MG63 (cell line): ENCODE measurements at regions not wholly inside any gene's neighbourhood (a gene's known extent, or its start where the extent isn't known, plus 50 kb on each side); places are given as distances from the start of the nearest gene placed in this dataset.
A peak's percentile ranks its signal among the peaks of the same experiment; 100 is the strongest.

Source experiments
- DNase-seq: peaks from one replicate; pipeline ENCODE4 v3.0.0-alpha.2; 2020
- H3K27me3 ChIP-seq: fragments of 250-450 bp; sonication (Bioruptor Pico); 2 replicates; pipeline ENCODE4 v1.5.1; 2020; ENCODE audit warnings: mild to moderate bottlenecking, moderate library complexity
- H3K36me3 ChIP-seq: fragments of 250-450 bp; sonication (Bioruptor Pico); 2 replicates; pipeline ENCODE4 v1.5.1; 2020; ENCODE audit warnings: mild to moderate bottlenecking, moderate library complexity
- H3K4me3 ChIP-seq: fragments of 250-450 bp; sonication (Bioruptor Pico); 2 replicates; pipeline ENCODE4 v1.5.1; 2020; ENCODE audit warnings: mild to moderate bottlenecking, moderate library complexity
- H3K9me3 ChIP-seq: fragments of 250-450 bp; sonication (Bioruptor Pico); 2 replicates; pipeline ENCODE4 v1.5.1; 2020; ENCODE audit warnings: mild to moderate bottlenecking, moderate library complexity

DNA sequence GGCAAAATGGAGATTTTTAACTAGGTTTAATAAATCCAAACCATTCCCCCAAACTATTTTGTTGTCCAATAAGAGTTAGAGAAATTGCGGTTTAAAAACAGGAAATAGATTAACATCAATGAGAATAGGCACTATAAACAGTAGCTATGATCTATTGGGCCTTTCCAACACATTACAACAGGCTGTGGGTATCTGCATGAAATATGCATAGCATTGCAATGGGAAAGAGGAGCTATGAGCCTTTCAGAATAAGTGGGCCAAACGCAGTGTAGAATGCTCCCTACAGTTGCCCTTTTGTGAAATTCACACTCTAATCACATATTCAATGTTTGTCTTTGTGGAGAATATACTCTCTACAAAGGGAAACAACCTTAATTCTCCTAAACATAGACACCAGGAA, 305.5 kb upstream of the PRMT6 start:
- no peaks in the 10 kb centered on the region for H3K27me3 ChIP-seq
- no peak overlapping the region for H3K4me3 ChIP-seq
- no peak for DNase-seq
- no peaks in the 10 kb centered on the region for H3K9me3 ChIP-seq
- H3K36me3 ChIP-seq, result no peaks in the 10 kb centered on the region

DNA sequence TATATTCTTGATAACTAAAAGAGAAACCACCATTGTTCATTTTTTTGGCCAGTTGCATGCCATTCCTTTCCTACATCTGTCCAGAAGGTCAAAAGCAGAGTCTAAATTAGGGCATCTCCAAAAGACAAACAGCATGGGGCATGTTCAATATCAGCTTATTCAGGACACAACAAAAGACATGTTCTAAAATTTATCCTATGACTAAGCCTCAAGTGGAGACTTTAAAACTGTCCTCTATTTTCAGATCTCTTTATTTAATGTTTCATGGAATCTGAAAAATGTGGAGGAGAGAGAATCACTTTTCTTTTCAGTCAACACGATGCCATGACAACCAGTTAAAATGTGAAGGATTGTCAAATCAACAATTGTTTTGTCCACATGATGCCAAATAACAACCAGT, 303.4 kb upstream of the PRMT6 start:
- Histone ChIP-seq H3K36me3 (no peaks in the 10 kb centered on the region), H3K27me3 (no peaks in the 10 kb centered on the region), H3K9me3 (no peaks in the 10 kb centered on the region), H3K4me3 (no peak overlapping the region)
- no peak for DNase-seq

DNA sequence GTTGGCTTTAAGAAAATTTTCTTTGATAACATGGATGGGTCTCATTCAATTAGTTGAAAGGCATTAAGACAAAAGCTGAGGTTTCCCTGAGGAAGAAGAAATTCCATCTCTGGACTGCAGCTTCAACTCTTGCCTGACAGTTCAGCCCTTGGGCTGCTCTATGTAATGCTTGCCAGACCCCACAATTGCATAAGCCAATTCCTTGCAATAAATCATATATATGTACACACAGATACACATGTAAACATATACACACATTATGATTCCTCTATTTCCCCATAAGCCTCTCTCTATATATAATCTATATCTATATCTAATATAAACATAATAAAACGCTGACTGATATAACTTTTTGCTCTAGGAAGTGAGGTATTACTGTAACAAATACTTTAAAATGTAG, 301.5 kb upstream of the PRMT6 start:
- Histone ChIP-seq H3K27me3 (no peaks in the 10 kb centered on the region), H3K9me3 (no peaks in the 10 kb centered on the region), H3K4me3 (no peak overlapping the region), H3K36me3 (no peaks in the 10 kb centered on the region)
- DNase-seq, result no peak

DNA sequence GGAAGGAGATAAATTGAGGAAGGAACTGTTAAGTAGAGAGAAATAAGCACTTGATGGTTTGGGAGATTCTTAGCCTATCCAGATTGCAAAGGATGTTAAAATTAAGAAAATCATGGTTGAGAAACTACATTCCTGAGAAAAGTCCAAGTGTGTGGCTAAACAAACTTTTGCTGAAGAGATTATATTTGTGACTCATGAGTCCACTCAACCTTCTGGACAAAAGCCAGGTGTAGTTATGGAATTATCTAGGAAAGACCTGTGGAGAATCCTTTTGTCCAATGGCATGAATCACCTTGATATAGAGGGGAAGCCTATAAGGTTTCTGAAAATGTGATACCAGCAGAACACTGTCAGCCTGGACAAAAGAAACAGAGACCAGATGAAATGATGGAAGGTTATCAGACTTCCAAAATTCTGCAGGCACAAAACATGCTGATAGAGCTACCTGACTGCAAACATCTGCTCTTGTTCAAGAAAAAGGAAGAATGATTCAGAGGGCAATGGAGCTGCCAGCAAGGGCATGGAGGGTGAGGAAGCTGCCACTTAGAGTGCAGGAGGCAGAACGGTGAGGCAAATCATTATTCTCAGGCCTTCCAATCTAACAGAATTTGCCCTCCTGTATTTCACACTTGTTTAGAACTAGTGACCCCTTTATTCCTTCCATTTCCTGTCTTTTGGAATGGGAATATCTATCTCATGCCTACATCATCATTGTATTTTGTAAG, 300.6 kb upstream of the PRMT6 start:
- Histone ChIP-seq H3K27me3 (no peaks in the 10 kb centered on the region), H3K9me3 (no peaks in the 10 kb centered on the region), H3K4me3 (no peak overlapping the region), H3K36me3 (no peaks in the 10 kb centered on the region)
- peak; percentile 53 for DNase-seq

DNA sequence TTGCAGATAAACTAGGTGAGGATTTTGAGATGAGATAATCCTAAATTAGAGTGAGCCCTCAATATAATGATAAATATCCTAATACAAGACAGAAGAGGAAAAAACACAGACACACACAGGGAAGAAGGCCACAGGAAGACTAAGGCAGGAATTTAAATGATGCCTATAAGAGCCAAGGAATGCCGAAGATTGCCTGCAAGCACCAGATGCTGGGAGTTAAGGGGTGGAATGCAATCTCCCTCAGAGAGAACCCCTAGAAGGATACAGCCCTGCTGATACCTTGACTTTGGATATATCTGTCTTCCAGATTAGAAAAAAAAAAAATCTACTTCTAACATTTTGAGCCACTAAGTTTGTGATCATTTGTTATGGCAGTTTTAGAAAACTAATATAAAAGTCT, 299.7 kb upstream of the PRMT6 start:
- H3K36me3 ChIP-seq, result no peaks in the 10 kb centered on the region
- no peaks in the 10 kb centered on the region for H3K9me3 ChIP-seq
- no peak for DNase-seq
- no peaks in the 10 kb centered on the region for H3K27me3 ChIP-seq
- H3K4me3 ChIP-seq, result no peak overlapping the region

DNA sequence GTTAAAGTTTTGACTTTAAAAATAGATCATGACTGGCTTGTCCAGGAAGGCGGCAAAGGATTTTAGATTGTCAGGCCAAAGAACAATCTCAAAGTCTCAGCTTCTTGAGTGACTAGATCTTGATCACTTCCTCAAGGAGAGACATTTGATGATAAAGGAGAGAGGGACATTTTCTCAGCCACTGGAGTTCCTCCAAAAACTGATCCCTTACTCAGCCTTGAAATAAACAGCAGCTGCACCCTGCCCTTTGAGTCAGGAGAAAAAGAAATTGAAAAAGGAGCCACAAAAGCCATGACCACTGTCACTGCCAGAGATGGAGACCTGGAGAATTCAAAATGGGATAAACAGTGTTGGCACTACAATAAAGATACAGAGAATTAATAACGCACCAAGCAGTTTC, 288.4 kb upstream of the PRMT6 start:
- H3K36me3 ChIP-seq, result no peaks in the 10 kb centered on the region
- H3K4me3 ChIP-seq, result no peak overlapping the region
- H3K9me3 ChIP-seq, result no peaks in the 10 kb centered on the region
- H3K27me3 ChIP-seq, result no peaks in the 10 kb centered on the region
- peak; percentile 60 for DNase-seq

DNA sequence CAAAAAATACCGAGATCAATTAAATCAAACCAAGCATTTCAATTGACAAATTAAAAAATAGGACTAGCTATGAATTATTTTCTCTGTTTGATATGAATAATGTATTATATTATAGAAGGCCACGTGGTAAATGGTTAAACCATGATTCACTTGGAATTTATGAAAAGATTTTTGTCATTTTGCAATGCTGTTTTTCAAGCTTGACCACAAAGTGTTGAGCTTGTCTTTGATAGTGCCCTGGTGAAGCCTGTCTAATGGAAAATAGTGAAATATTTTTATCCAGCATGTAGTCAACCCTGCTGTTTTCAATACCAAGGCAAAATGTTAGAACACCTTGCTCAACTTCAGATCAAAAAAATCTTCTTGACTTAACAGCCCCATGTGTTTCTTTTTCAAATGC, 288.0 kb upstream of the PRMT6 start:
- Histone ChIP-seq H3K4me3 (no peak overlapping the region), H3K27me3 (no peaks in the 10 kb centered on the region), H3K36me3 (no peaks in the 10 kb centered on the region), H3K9me3 (no peaks in the 10 kb centered on the region)
- DNase-seq, result no peak

DNA sequence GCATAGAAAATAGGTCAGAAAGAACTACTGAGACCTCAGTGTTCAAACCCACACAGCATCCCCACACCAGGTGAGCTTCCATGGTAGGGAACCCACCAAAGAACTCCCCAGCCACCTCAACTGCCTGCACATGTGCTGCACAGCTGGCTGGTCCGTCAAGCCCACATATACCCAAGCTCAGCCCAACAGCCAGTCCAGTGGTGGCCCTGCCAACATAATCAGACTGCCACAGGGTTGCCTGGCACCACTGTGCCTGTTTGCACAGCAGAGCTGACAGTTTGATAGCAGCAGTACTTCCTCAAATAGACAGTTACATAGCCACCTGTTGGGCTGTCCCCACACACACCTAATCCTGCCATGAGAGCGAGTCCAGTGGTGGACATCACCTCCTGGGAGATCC, 283.3 kb upstream of the PRMT6 start:
- peaks cover 13% of the 10 kb centered on the region for H3K9me3 ChIP-seq
- H3K27me3 ChIP-seq, result no peaks in the 10 kb centered on the region
- H3K4me3 ChIP-seq, result no peak overlapping the region
- no peaks in the 10 kb centered on the region for H3K36me3 ChIP-seq
- DNase-seq, result no peak

DNA sequence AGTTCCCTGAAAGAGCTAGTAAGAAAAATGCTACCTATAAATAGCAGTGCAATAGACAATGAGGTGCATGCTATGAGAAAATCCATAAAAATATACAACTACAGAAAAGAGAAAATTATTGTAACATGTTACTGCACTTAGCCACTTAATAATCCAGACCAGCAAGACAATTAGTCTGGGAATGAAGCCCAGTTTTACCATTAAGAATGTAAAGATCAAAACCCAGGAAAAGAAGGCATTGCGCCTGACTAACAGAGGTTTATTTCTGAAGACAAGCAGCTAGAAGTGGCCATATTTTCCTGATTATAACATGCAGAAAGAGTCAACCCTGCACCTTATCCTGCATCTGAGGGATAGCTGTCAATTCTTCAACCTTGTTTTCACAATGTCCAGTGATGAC, 276.4 kb upstream of the PRMT6 start:
- Histone ChIP-seq H3K36me3 (no peaks in the 10 kb centered on the region), H3K4me3 (no peak overlapping the region), H3K9me3 (peaks cover 5% of the 10 kb centered on the region), H3K27me3 (no peaks in the 10 kb centered on the region)
- no peak for DNase-seq

DNA sequence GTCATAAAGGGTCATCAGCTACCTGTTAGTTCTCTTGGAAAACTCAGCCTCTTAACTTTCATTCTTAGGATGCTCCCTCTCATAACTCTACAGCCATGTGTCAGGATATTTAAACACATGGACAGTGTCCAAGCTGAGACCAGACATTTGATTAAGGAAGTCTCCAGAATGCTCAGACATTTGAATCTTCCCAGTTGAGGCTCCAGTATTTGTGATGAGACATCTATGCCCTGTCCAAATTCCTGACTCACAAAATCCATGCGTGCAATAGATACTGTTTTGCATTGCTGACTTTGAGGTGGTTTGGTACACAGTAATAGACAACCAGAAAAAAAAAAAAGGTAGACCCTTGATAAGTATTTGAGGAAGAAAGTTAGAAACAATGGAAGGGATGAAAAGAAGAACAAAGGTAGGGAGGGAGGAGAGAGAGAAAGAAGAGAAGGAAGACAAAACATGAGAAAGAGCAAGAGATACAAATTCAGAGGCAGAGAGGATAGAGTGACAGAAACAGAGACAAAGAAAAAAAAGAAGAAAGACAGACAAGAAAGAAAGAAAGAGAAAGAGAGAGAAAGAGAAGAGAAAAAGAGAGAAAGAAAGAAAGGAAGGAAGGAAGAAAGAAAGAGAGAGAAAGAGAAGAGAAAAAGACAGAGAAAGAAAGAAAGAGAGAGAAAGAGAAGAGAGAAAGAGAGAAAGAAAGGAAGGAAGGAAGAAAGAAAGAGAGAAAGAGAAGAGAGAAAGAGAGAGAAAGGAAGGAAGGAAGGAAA, 275.5 kb upstream of the PRMT6 start:
- peak; percentile 49 for DNase-seq
- Histone ChIP-seq H3K27me3 (no peaks in the 10 kb centered on the region), H3K9me3 (peaks cover 5% of the 10 kb centered on the region), H3K36me3 (no peaks in the 10 kb centered on the region), H3K4me3 (no peak overlapping the region)

DNA sequence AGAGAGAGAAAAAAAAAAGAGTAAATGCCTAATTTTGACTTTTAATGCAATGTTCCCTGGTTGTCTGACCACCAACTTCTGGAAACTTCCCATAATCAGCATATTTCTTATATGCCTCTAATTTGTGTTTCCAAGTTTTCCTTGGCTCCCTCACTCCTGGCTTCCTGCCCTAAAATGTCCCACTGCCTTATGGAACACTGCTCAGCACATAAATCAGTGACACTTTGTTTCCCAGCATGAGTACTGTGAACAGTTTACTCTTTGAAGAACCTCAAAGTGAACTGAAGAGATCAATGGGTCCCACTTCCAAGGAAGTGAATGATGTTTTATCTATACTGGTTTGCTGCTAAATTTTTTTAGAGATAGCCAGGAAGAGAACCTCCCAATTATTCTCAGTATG, 271.3 kb upstream of the PRMT6 start:
- no peaks in the 10 kb centered on the region for H3K27me3 ChIP-seq
- no peak overlapping the region for H3K4me3 ChIP-seq
- no peaks in the 10 kb centered on the region for H3K36me3 ChIP-seq
- no peaks in the 10 kb centered on the region; the same call in 1 of the 2 replicates for H3K9me3 ChIP-seq
- DNase-seq, result peak; percentile 8

DNA sequence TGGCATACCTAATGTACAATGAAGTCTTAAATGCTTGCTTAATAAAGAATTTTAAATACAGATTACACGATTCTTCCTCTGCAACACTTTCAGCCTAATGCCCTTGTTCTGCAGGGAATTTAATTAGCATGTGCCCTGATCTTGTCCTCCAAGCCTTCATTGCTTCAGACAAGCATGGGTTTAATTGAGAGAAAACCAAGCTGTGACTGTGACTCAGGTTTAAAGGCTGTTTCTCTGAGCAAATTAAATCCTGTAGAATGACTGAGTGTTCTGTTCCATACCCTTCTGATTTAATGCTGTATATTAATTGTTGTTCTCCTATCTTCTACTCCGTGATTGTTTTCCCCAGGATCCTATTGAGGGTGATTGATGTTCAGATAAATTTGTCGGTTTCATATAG, 269.0 kb upstream of the PRMT6 start:
- Histone ChIP-seq H3K4me3 (no peak overlapping the region), H3K36me3 (no peaks in the 10 kb centered on the region), H3K9me3 (no peaks in the 10 kb centered on the region), H3K27me3 (no peaks in the 10 kb centered on the region)
- no peak for DNase-seq

DNA sequence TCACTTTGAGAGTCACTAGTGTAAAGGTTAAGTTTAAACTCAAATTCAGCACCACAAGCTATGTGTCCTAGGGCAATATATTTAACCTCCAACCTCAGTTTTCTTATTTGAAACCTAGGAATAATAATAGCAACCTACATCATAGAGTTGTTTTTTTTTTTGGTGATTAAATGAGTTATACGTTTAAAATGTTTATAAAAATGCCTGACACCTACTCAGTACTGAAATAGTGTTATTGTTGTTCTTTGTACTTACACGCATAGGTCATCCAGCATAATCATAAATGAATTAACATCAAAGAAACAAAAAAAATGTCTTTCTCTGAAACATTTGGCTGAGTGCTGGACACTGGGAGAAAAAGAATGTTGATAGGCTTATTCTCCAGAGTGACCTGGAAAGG, 266.8 kb upstream of the PRMT6 start:
- DNase-seq, result no peak
- H3K9me3 ChIP-seq, result no peaks in the 10 kb centered on the region
- H3K36me3 ChIP-seq, result no peaks in the 10 kb centered on the region
- H3K27me3 ChIP-seq, result no peaks in the 10 kb centered on the region
- H3K4me3 ChIP-seq, result no peak overlapping the region

DNA sequence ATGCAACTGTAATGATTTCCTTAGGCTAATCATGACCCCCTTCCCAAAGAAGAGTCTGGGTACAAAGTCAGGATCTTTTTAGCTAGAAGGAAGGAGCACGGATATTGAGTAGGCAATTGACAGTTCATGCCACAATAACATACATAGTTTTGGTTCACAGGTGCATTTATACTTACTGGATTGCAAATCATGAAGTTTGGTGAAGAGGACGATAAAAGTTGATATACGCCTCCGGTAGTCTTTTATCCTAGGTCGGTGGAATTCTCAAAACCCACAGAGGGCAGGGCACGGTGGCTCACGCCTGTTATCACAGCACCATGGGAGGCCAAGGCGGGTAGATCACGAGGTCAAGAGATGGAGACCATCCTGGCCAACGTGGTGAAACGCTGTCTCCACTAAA, 265.4 kb upstream of the PRMT6 start:
- H3K36me3 ChIP-seq, result no peaks in the 10 kb centered on the region
- no peak overlapping the region for H3K4me3 ChIP-seq
- no peaks in the 10 kb centered on the region for H3K27me3 ChIP-seq
- no peak for DNase-seq
- no peaks in the 10 kb centered on the region for H3K9me3 ChIP-seq

DNA sequence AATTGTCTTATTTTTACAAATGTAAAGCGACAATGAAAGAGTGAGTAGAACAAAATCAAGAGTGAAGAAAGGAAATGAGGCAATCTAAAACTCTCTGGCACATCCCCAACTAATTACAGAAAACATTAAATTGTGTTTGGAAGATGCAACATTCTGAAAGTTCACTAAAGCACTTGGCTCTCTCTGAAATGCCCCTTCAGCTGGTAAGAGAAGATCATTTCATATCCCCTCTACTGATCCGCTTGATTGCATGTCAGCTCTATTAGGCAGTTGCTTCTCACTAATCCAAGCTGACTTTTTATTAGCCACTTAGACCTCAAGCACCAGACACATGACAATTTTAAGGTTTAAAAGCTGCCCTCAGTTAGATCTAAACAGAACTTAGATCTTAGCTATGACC, 262.8 kb upstream of the PRMT6 start:
- Histone ChIP-seq H3K36me3 (no peaks in the 10 kb centered on the region), H3K27me3 (no peaks in the 10 kb centered on the region), H3K4me3 (no peak overlapping the region), H3K9me3 (no peaks in the 10 kb centered on the region)
- DNase-seq, result no peak

DNA sequence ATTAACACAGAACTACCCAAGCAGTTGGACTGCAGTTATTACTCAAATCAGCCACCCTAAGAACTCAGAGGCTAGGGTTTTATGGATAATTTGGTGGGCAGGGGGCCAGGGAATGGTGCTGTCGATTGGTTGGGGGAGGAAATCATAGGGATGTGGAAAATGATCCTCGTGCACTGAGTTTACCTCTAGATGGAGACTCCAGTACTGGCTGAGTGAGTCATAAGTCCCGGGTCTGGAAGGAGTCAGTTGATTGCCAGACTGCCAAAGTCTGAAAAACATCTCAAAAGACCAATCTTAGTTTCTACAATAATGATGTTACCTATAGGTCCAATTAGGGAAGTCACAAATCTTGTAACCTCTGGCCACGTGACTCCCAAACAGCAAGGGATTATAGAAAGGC, 257.5 kb upstream of the PRMT6 start:
- peak; percentile 6 for DNase-seq
- H3K36me3 ChIP-seq, result no peaks in the 10 kb centered on the region
- no peaks in the 10 kb centered on the region for H3K27me3 ChIP-seq
- no peaks in the 10 kb centered on the region for H3K9me3 ChIP-seq
- no peak overlapping the region for H3K4me3 ChIP-seq

DNA sequence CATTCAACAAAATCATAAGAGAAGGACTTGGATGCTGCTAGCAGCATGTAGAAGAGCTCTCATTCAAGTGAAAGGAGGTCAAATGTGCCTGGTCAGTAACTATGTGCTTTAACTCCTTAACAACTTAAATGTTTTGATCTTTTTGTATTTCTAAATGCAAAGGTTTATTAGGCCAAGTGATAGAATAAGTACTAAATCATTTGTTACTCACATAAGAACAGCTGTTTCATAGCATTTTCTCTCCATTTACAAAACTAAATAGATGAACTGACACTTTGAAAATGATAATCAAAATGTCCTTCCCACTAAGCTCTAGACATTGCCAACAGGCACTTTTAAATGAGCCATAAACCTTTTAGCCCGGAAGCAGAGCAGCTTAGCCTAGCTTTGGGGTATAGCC, 254.3 kb upstream of the PRMT6 start:
- DNase-seq, result no peak
- no peaks in the 10 kb centered on the region for H3K9me3 ChIP-seq
- H3K36me3 ChIP-seq, result no peaks in the 10 kb centered on the region
- H3K4me3 ChIP-seq, result no peak overlapping the region
- H3K27me3 ChIP-seq, result no peaks in the 10 kb centered on the region

DNA sequence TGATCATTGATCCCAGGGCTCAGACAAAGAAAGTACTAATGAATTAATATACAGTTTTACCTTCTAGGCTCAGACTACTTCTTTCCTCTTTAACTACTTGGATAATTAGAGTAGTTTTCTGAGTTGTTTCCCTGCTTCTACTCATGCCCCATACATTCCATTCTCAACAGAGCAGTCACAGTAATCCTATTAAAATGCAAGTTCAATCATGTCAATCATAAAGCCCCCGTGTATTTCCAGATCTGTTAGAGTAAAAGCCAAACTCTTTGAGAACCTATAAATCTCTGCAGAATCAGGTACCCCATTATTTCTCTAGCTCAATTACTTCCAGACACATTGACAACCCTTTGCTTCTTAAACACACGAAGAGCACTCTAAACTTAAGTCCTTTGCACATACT, 242.1 kb upstream of the PRMT6 start:
- no peaks in the 10 kb centered on the region for H3K27me3 ChIP-seq
- no peak for DNase-seq
- H3K36me3 ChIP-seq, result no peaks in the 10 kb centered on the region
- H3K9me3 ChIP-seq, result no peaks in the 10 kb centered on the region
- H3K4me3 ChIP-seq, result no peak overlapping the region
